SK-N-MC (cell line): ENCODE measurements at regions not wholly inside any gene's neighbourhood (a gene's known extent, or its start where the extent isn't known, plus 50 kb on each side); places are given as distances from the start of the nearest gene placed in this dataset.

Experiments used
- DNase-seq: peaks from one replicate; pipeline ENCODE4 v3.0.0-alpha.2; 2011; ENCODE audit warnings: low read depth, low spot score
- H3K27ac ChIP-seq: fragments of 200-600 bp; sonication (generic); 2 replicates; pipeline ENCODE4 v1.5.1; 2016; ENCODE audit warnings: mixed run types
- H3K36me3 ChIP-seq: fragments of 200-600 bp; sonication (generic); 2 replicates; pipeline ENCODE4 v1.6.1; 2017; ENCODE audit warnings: antibody characterized with exemption, low read length, mixed read lengths; ENCODE audit not compliant: insufficient read depth
- H3K4me3 ChIP-seq: fragments of 200-600 bp; sonication (generic); 2 replicates; pipeline ENCODE4 v1.5.1; 2016
- H3K9ac ChIP-seq: fragments of 200-600 bp; sonication (generic); 2 replicates; pipeline ENCODE4 v1.8.0; 2017; ENCODE audit warnings: mixed run types, mixed read lengths; ENCODE audit not compliant: insufficient read length
- H3K9me3 ChIP-seq: fragments of 200-600 bp; sonication (generic); 2 replicates; pipeline ENCODE4 v1.6.1; 2017; ENCODE audit warnings: low read depth, mild to moderate bottlenecking, antibody characterized with exemption, low read length, moderate library complexity, mixed read lengths
- EZH2 ChIP-seq: fragments of 200-600 bp; sonication (generic); IDR thresholded peaks from one replicate; pipeline ENCODE4 v1.6.1; 2017; ENCODE audit warnings: antibody characterized with exemption
- FOXP2 ChIP-seq: optimal IDR thresholded peaks from 2 replicates; pipeline ENCODE3; 2011; ENCODE audit warnings: mild to moderate bottlenecking, moderate library complexity; ENCODE audit not compliant: insufficient read depth; ENCODE audit errors: extremely low read length, control extremely low read depth
- POLR2AphosphoS5 ChIP-seq: IDR thresholded peaks from 2 replicates; pipeline ENCODE4 v1.6.1; 2012; ENCODE audit warnings: mild to moderate bottlenecking, low read depth, low read length, borderline replicate concordance

DNA sequence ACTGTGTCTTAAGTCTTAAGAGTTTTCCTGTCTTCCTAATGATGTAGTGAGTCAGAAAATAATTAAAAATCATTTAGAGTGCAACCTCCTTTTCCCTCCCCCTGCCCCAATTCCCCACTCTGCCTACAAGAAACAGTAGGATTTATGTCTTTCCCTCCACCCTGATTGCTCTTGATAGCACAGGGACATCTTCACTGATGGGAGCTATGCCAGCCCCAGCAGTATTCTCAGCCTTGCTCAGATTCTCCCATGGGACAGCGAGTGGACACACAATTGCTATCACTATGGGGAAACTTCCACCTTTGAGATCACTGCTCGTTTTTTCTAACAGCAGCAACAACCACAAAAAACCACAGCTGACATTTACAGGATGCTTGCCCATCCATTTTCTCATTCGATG, 216.6 kb upstream of the PLXNA2 start:
- TF ChIP-seq FOXP2 (no peak), EZH2 (no peak), POLR2AphosphoS5 (no peak)
- H3K36me3 ChIP-seq = no peaks in the 10 kb centered on the region
- no peak overlapping the region for H3K4me3 ChIP-seq
- no peaks in the 10 kb centered on the region for H3K9me3 ChIP-seq
- H3K27ac ChIP-seq = no peak overlapping the region
- no peak for DNase-seq
- H3K9ac ChIP-seq = no peak overlapping the region

DNA sequence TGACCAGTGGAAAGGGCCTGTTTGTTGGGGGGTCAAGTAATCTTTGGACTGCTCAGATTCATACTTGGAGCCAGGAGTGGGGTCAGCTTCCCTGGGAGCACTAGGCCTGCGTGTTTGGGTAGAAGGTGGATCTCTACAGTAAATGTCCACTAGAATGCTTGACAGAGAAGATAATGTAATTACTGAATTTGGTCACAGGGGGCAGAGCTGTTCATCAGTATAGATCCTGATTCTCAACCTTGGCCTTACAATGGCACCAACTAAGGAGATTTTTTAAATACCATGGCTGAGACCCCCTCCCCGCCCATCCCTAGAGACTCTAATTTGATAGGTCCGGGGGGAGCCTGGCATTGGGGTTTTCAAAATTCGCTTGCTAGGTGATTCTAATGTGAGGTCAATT, 217.5 kb upstream of the PLXNA2 start:
- Histone ChIP-seq H3K9me3 (no peaks in the 10 kb centered on the region), H3K9ac (no peak overlapping the region), H3K4me3 (no peak overlapping the region), H3K36me3 (no peaks in the 10 kb centered on the region), H3K27ac (no peak overlapping the region)
- no peak for DNase-seq
- TF ChIP-seq POLR2AphosphoS5 (no peak), FOXP2 (no peak), EZH2 (no peak)

DNA sequence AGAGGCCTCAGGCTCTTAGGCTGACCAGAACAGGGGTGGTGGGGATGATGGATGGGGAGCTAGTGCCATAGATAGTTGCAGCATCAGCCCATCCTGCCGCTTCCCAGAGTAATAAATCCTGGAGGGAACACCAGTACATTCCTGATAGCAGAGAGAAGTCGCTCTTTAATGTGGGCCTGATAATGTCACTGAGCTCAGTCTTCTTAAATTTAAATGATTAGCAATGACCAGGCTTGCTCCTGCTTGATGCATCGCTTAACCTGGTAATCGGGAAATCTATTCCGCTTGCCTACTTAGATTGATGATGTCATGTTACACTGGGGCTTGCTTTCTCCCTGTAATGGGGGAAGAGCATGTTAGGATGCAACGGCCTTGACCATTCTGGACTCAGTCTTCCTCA, 218.6 kb upstream of the PLXNA2 start:
- TF ChIP-seq EZH2 = no peak
- TF ChIP-seq FOXP2 = no peak
- TF ChIP-seq POLR2AphosphoS5 = no peak
- Histone ChIP-seq H3K27ac (no peak overlapping the region), H3K9me3 (no peaks in the 10 kb centered on the region), H3K9ac (no peak overlapping the region), H3K4me3 (no peak overlapping the region), H3K36me3 (no peaks in the 10 kb centered on the region)
- DNase-seq = no peak

DNA sequence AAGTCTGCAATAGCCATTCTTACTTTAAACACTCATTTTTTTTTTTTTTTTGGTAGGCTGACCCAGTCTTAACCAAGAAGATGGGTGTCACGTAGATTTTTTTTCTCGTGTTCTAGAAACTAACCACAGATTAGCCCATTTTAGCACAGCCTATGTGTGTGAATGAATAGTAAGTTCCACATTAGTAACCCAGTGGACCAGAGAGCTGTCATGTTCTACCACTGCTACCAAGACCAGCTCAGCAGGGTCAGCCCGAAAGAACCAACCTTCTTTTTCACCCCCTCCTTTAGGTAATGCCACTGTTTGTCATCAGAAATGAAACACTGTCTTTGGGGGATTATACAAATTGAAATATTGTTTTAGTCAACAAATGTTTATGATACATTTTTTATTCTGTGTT, 221.1 kb upstream of the PLXNA2 start:
- DNase-seq = no peak
- Histone ChIP-seq H3K27ac (no peak overlapping the region), H3K9me3 (no peaks in the 10 kb centered on the region)

DNA sequence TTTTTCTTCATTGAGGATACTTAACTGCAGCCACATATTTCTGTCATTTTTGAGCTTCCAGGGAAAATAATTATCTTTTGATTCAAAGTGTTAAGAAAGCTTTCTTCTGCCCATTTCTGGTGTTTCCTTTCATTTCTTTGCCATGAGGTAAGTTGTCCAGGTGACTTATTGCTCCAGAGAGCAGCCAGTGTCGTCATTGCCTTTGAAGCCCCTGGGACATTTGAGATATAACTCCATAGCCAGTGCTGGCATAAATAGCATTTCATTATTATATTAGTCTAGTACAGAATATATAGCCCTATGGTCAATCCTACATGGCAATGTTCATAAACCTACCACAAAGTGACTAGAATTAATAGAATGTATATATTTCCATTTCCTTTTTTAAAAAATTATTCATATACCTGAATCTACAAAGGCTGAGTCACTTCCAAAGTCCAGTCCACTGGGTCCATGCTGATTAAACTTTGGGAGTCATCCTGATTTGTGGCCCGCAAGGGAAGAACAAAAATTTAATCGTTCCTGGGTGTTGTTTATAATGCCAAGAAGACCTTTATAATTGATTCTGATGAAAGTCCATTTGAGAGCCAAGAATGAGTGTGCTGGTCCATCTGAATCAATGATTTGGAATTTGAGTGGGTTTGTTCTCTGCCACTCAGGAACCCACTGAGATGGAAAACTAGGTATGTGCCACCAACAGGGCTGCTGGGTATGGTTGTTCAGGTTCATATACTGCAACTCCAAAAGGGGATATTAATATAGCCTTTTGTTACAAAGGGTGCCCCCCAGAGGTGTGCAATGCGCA, 221.8 kb upstream of the PLXNA2 start:
- Histone ChIP-seq H3K4me3 (no peak overlapping the region), H3K9me3 (no peaks in the 10 kb centered on the region), H3K9ac (no peak overlapping the region), H3K27ac (no peak overlapping the region), H3K36me3 (no peaks in the 10 kb centered on the region)
- DNase-seq = no peak
- TF ChIP-seq POLR2AphosphoS5 (no peak), EZH2 (no peak), FOXP2 (no peak)

More for the DNA sequence above, 221.1 kb upstream of the PLXNA2 start:
- no peak overlapping the region for H3K9ac ChIP-seq
- no peaks in the 10 kb centered on the region for H3K36me3 ChIP-seq
- H3K4me3 ChIP-seq = no peak overlapping the region
- TF ChIP-seq FOXP2 (no peak), EZH2 (no peak), POLR2AphosphoS5 (no peak)

DNA sequence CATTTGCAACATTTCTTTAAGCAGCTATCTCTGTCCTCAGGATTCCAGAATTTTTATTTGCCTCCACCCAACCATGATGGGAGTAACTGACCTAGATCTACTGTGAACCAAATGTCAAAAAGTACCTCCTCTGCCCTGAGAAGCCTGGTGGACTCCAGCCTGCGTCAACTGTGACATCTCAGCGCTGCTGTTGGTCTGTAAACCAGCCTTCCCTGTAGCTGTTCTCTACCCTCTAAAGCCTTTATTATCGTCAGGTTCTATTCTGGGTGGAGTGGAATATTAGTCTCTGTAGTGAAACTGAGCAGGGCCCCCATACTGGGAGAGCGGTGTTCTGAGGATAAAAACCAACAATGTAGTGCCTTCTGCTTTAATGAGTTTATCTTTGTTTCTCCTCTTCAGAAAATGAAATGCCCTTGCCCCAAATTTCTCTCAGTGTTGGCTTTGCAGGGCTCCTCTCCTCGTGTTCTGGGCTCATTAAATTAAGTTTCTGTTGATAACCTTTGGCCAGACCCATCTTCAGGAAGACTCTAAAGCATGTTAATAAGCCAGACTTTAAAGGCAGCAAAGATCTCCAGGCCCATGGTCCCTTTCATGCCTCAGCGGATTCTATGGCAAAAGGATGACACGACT, 223.1 kb upstream of the PLXNA2 start:
- TF ChIP-seq FOXP2 = no peak
- H3K36me3 ChIP-seq = no peaks in the 10 kb centered on the region
- DNase-seq = no peak
- no peak overlapping the region for H3K9ac ChIP-seq
- no peaks in the 10 kb centered on the region for H3K9me3 ChIP-seq
- no peak overlapping the region for H3K4me3 ChIP-seq
- H3K27ac ChIP-seq = no peak overlapping the region

DNA sequence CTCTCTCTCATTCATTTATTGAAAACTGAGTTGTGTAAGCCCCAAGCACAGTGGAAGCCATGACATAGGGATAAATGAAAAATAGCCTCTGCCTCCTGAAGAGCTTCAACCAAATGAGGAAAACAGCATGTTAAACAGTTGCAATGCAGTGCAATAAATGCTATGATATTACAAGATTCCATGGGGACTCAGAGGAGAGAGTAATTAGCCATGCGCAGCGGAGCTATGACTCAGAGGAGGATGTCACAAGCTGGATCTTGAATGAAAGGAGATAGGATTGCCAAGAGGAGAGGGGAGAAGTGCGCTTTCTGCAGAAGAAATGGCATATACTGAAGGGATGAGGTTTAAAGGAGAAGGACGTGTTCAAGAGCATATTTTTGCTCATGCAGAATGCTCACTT, 231.3 kb upstream of the PLXNA2 start:
- Histone ChIP-seq H3K36me3 (no peaks in the 10 kb centered on the region), H3K27ac (no peak overlapping the region), H3K9me3 (no peaks in the 10 kb centered on the region), H3K4me3 (no peak overlapping the region), H3K9ac (no peak overlapping the region)
- no peak for DNase-seq
- no peak for TF ChIP-seq FOXP2
- no peak for TF ChIP-seq EZH2
- TF ChIP-seq POLR2AphosphoS5 = no peak

DNA sequence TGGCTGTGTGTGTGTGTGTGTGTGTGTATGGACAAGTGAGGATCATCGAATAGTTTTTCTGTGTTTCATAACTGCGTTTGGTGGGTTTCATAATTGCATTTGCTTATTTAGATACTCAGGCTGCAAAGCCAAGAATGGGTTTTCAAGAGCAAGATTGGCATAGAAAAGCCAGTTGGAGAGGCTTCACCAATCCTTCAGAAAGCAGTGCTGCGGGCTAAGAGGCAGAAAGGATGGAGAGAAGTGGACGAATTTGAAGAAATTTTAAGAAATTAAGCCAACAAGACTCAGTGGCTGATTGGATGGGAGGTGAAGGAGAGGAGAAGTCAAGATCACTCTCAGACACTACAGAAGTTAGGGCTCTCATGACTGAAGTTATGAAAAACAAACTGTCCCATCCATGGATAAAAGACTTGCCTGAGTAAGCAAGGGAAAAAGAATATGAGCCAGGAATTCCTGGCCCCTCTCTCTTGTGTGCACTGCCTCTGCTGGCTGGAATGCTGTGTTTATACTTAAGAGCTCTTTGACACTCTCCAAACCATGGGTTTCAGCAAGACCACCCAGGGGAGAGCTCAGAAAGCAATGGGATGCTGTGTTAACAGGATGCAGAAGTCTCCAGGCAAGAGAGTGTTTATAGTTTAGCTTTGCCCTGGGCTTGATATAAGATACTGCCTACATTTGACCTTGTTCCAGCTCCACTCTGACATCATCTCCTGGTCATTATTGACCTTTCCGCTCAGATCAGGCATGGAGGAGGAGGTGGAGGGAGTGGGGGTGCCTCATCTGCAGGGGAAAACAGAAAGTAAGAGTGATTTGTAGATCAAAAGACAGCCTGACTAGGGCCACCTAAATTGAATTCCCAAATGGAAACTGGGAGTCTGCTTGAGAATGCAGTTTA, 232.0 kb upstream of the PLXNA2 start:
- no peak for DNase-seq
- Histone ChIP-seq H3K27ac (no peak overlapping the region), H3K9me3 (no peaks in the 10 kb centered on the region), H3K9ac (no peak overlapping the region), H3K36me3 (no peaks in the 10 kb centered on the region), H3K4me3 (no peak overlapping the region)
- TF ChIP-seq EZH2 (no peak), FOXP2 (no peak), POLR2AphosphoS5 (no peak)
